Thyroid gland (tissue), 4 donors: ENCODE measurements at regions not wholly inside any gene's neighbourhood (a gene's known extent, or its start where the extent isn't known, plus 50 kb on each side); places are given as distances from the start of the nearest gene placed in this dataset.

Experiments
- DNase-seq, 2 donors: peaks; one replicate each; pipeline ENCODE4 v3.0.0-alpha.2; 2019
- H3K27ac ChIP-seq, 3 donors: fragments of 200-600 bp; sonication (generic); 1 replicate in 2 of 3; 2 replicates in 1 of 3; pipeline ENCODE4 v1.5.1; 2016 to 2019; ENCODE audit warnings: mild to moderate bottlenecking in 1 of 3, moderate library complexity in 1 of 3
- H3K27me3 ChIP-seq: fragments of 200-600 bp; sonication (generic); one replicate; pipeline ENCODE4 v1.5.1; 2019
- H3K36me3 ChIP-seq, 2 donors: fragments of 200-600 bp; sonication (generic); one replicate each; pipeline ENCODE4 v1.5.1; 2016 to 2019
- H3K4me1 ChIP-seq, 2 donors: fragments of 200-600 bp; sonication (generic); one replicate each; pipeline ENCODE4 v1.5.1; 2017 to 2019
- H3K4me3 ChIP-seq, 3 donors: fragments of 200-600 bp; sonication (generic); replicated peaks in 1 of 3; 1 replicate in 2 of 3; 2 replicates in 1 of 3; pipeline ENCODE4 v1.5.1; 2016; ENCODE audit warnings: mild to moderate bottlenecking in 1 of 3
- H3K9me3 ChIP-seq: fragments of 200-600 bp; sonication (generic); one replicate; pipeline ENCODE4 v1.5.1; 2017
- CTCF ChIP-seq, 6 experiments: fragments of 200-600 bp in 3 of 6; fragments of 450-650 bp in 3 of 6; sonication (generic) in 3 of 6; IDR thresholded peaks; one replicate each; pipeline ENCODE4 v1.5.1; 2016 to 2019; ENCODE audit warnings: antibody characterized with exemption in 6 of 6, mild to moderate bottlenecking in 2 of 6, inconsistent platforms in 1 of 6, moderate library complexity in 1 of 6
- POLR2A ChIP-seq, 2 donors: fragments of 450-650 bp; IDR thresholded peaks; one replicate each; pipeline ENCODE4 v1.6.1; 2017; ENCODE audit warnings: antibody characterized with exemption in 2 of 2, mild to moderate bottlenecking in 2 of 2, moderate library complexity in 1 of 2
- WGBS, 2 donors: methylation state at CpG; one replicate each; pipeline ENCODE4 v1.1.5; 2017; 5-methylcytosine and 5-hydroxymethylcytosine counted together
- intact Hi-C: fragments of 100-400 bp; cut with DNase I; formaldehyde crosslinking; loops from one replicate; pipeline ENCODE4 v1.15.1; 2023

GRCh38 chr9:14471041-14471440, 157.1 kb upstream of the NFIB start:
- Histone ChIP-seq H3K4me1 (no peaks in the 10 kb centered on the region), H3K36me3 (no peaks in the 10 kb centered on the region), H3K27me3 (no peaks in the 10 kb centered on the region), H3K9me3 (no peaks in the 10 kb centered on the region), H3K4me3 (no peak overlapping the region), H3K27ac (no peak overlapping the region)
- intact Hi-C loops: no loop called here
- WGBS, 2 donors: 76 to 80% methylated on average over 4 of the region's 4 CpGs
- no peak for DNase-seq
- TF ChIP-seq POLR2A (IDR thresholded peaks at IDR 0.05) (no peak), CTCF (IDR thresholded peaks at IDR 0.05) (no peak)

DNA sequence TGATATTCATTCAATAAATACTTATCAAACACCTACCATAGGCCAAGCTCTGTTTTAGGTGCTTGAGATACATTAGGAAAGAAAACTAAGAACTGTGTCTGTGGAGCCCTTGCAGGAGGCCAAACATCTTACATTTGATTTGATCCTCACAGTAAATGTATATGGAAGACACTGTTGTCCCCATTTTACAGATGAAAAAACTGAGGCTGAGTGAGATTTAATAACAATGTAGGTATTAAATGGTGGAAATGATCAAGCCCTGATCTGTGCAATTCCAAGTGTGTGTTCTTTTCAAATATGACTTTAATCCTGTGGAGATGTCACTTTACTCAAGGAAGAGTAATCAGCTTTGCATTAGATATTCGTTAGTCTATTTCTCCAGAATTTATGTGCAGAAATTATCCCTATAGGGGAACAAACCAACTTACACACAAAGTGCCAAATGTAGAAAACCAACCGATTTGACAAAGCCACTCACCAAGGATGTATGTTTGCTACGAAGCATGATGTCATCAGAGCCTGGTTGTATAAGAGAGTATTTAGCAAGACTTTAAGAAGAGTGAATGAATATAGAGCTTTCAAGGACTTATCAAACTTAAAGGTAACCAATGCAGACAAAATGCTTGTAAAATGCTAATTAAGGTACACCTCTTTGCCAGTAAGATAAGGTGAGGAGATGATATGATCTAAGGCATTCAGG, 153.9 kb upstream of the NFIB start:
- H3K27ac ChIP-seq: no peak overlapping the region
- intact Hi-C loops: no loop called here
- H3K4me3 ChIP-seq: no peak overlapping the region
- no peak for DNase-seq
- TF ChIP-seq POLR2A (IDR thresholded peaks at IDR 0.05) (no peak), CTCF (IDR thresholded peaks at IDR 0.05) (no peak)
- H3K36me3 ChIP-seq: no peaks in the 10 kb centered on the region
- no peaks in the 10 kb centered on the region for H3K9me3 ChIP-seq
- 83 to 90% methylated on average over 3 of the region's 3 CpGs for WGBS, 2 donors
- no peaks in the 10 kb centered on the region for H3K27me3 ChIP-seq
- H3K4me1 ChIP-seq: no peaks in the 10 kb centered on the region

DNA sequence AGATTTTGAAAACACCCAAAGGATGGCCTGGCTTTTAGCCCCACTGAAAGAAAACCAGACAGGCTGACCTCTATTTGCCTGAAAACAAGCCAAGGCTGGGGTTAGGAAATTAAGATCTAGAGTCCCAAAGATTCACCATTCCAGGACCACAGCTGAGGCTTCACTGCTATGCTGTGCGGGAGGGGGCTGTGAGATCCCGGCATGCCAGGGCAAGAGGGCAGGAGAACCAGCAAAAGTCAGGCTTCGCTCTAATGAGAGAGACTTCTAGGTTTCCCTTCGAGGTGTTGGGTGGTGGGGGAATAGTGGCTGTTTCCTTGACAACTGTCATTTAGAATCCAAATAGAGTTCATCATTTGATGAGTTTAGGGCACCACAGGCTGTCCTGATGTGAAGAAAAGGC, 152.9 kb upstream of the NFIB start:
- Histone ChIP-seq H3K36me3 (no peaks in the 10 kb centered on the region), H3K27ac (no peak overlapping the region), H3K4me3 (no peak overlapping the region), H3K9me3 (no peaks in the 10 kb centered on the region), H3K4me1 (no peaks in the 10 kb centered on the region), H3K27me3 (no peaks in the 10 kb centered on the region)
- WGBS, 2 donors: 84 to 85% methylated on average over 4 of the region's 4 CpGs
- intact Hi-C loops: no loop called here
- no peak for TF ChIP-seq CTCF (IDR thresholded peaks at IDR 0.05)
- DNase-seq: no peak

GRCh38 chr9:14466429-14466818, 152.5 kb upstream of the NFIB start:
- no peaks in the 10 kb centered on the region for H3K9me3 ChIP-seq
- H3K27me3 ChIP-seq: no peaks in the 10 kb centered on the region
- intact Hi-C loops: no loop called here
- no peaks in the 10 kb centered on the region for H3K4me1 ChIP-seq
- 81 to 89% methylated on average over 7 of the region's 7 CpGs for WGBS, 2 donors
- DNase-seq: no peak
- no peak overlapping the region for H3K27ac ChIP-seq
- no peak overlapping the region for H3K4me3 ChIP-seq
- H3K36me3 ChIP-seq: no peaks in the 10 kb centered on the region
- TF ChIP-seq POLR2A (IDR thresholded peaks at IDR 0.05): no peak
- TF ChIP-seq CTCF (IDR thresholded peaks at IDR 0.05): no peak

DNA sequence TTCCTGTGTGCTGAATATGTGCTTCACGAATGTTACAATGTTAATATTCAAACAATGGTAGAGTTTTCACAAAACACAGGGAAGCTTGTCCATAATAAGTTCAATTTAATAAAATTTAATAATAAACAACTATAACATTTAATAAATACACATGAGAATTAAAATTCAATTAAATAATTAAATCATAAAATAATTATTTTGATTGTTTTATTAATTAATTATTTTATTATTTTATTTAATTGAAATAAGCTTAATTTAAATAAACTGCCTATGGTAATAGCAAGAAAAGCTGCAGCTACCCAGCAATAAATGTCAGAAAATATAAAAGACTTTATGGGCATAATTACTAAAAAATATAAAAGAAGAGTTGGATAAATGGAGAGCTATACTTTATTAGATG, 149.0 kb upstream of the NFIB start:
- WGBS, 2 donors: 87 to 93% methylated on average over 1 of the region's 1 CpG
- Histone ChIP-seq H3K27me3 (no peaks in the 10 kb centered on the region), H3K4me3 (no peak overlapping the region), H3K9me3 (no peaks in the 10 kb centered on the region), H3K4me1 (no peaks in the 10 kb centered on the region), H3K27ac (no peak overlapping the region), H3K36me3 (no peaks in the 10 kb centered on the region)
- TF ChIP-seq POLR2A (IDR thresholded peaks at IDR 0.05): no peak
- no peak for TF ChIP-seq CTCF (IDR thresholded peaks at IDR 0.05)
- DNase-seq: no peak
- intact Hi-C loops: no loop called here
